HCT116 (cell line): ENCODE measurements at regions not wholly inside any gene's neighbourhood (a gene's known extent, or its start where the extent isn't known, plus 50 kb on each side); places are given as distances from the start of the nearest gene placed in this dataset.

Experiments
- ATAC-seq: fragments of 200-7000 bp; cut with Tn5 transposase; 2 replicates; pipeline ENCODE4 v1.9.1; 2020; ENCODE audit warnings: mild to moderate bottlenecking, moderate library complexity
- BruUV-seq: library from RNA; stranded (reverse); fragments of 400-500 nt; replicated peaks from 2 replicates; lab custom pipeline; 2021; lab: Mats Ljungman, UMichigan
- CTCF ChIA-PET: fragments of 300-600 bp; sonication (Branson Sonifier 250); formaldehyde crosslinking; loops from one replicate; lab custom pipeline; 2021; ENCODE audit warnings: antibody characterized with exemption; lab: Charles Lee
- POLR2A ChIA-PET: fragments of 300-600, 350-600 bp; sonication (Branson Sonifier 250); formaldehyde crosslinking; loops from one replicate; lab custom pipeline; 2021; ENCODE audit warnings: antibody characterized with exemption; lab: Charles Lee
- RAD21 ChIA-PET, 2 experiments: fragments of 300-600 bp; sonication (Branson Sonifier 250); formaldehyde crosslinking; loops; one replicate each; lab custom pipeline; 2023; ENCODE audit warnings: low total read pairs in 2 of 2; ENCODE audit not compliant: uncharacterized antibody in 2 of 2, unreplicated experiment in 2 of 2, low non-redundant PET in 1 of 2; lab: Charles Lee
- DNase-seq: peaks from one replicate; pipeline ENCODE4 v3.0.0-alpha.2; 2010; ENCODE audit warnings: low read depth, low spot score
- H2AFZ ChIP-seq: fragments of 200-600 bp; shearing (Covaris generic), sonication (generic); 2 replicates; pipeline ENCODE4 v1.6.1; 2017; ENCODE audit warnings: low read depth, mixed run types, mixed read lengths, antibody characterized with exemption, low read length; ENCODE audit not compliant: poor library complexity, severe bottlenecking
- H3K27ac ChIP-seq: 2 replicates; pipeline ENCODE4 v1.5.1; 2012; ENCODE audit warnings: low read depth, low read length
- H3K27me3 ChIP-seq: fragments of 200-600 bp; sonication (generic); 2 replicates; pipeline ENCODE4 v1.6.1; 2016; ENCODE audit warnings: mixed run types, low read length, mixed read lengths; ENCODE audit not compliant: insufficient read depth
- H3K36me3 ChIP-seq, 2 experiments: fragments of 200-500 bp in 1 of 2; fragments of 200-600 bp in 1 of 2; sonication (Bioruptor generic) in 1 of 2; sonication (generic) in 1 of 2; 2 replicates each; pipeline versions ENCODE4 v1.5.1 to v1.6.1; 2014 to 2016; ENCODE audit warnings: low read length in 2 of 2, inconsistent platforms in 1 of 2, mixed read lengths in 1 of 2, mixed run types in 1 of 2; ENCODE audit not compliant: insufficient read depth in 2 of 2, control insufficient read depth in 1 of 2
- H3K4me1 ChIP-seq, 2 experiments: fragments of 200-600 bp in 1 of 2; sonication (generic) in 1 of 2; 2 replicates each; pipeline versions ENCODE4 v1.5.1 to v1.6.1; 2012 to 2017; ENCODE audit warnings: low read length in 2 of 2, inconsistent platforms in 1 of 2, mild to moderate bottlenecking in 1 of 2, mixed read lengths in 1 of 2, mixed run types in 1 of 2, moderate library complexity in 1 of 2; ENCODE audit not compliant: insufficient read depth in 2 of 2, control insufficient read depth in 1 of 2
- H3K4me2 ChIP-seq: fragments of 200-600 bp; sonication (generic); 2 replicates; pipeline ENCODE4 v1.6.1; 2017; ENCODE audit warnings: mixed run types, low read length, mixed read lengths
- H3K4me3 ChIP-seq, 2 experiments: fragments of 200-600 bp in 1 of 2; sonication (generic) in 1 of 2; replicated peaks in 1 of 2; 2 replicates each; pipeline ENCODE4 v1.5.1; 2011 to 2016; ENCODE audit warnings: low read length in 2 of 2, control low read depth in 1 of 2, low read depth in 1 of 2, mild to moderate bottlenecking in 1 of 2, mixed read lengths in 1 of 2, mixed run types in 1 of 2
- H3K79me2 ChIP-seq: fragments of 200-600 bp; sonication (generic); 2 replicates; pipeline ENCODE4 v1.6.1; 2017; ENCODE audit warnings: mild to moderate bottlenecking, mixed run types, low read length, moderate library complexity, mixed read lengths; ENCODE audit not compliant: insufficient read depth
- H3K9ac ChIP-seq: fragments of 200-600 bp; sonication (generic); 2 replicates; pipeline ENCODE4 v1.6.1; 2016; ENCODE audit warnings: low read length, mixed read lengths
- H3K9me2 ChIP-seq: fragments of 200-600 bp; sonication (generic), shearing (Covaris generic); 2 replicates; pipeline ENCODE4 v1.6.1; 2017; ENCODE audit warnings: mixed run types, mild to moderate bottlenecking, moderate library complexity; ENCODE audit not compliant: insufficient read depth
- H3K9me3 ChIP-seq, 2 experiments: fragments of 200-500 bp in 1 of 2; fragments of 200-600 bp in 1 of 2; sonication (Bioruptor generic) in 1 of 2; sonication (generic) in 1 of 2; 2 replicates each; pipeline ENCODE4 v1.6.1; 2014 to 2017; ENCODE audit warnings: low read length in 2 of 2, mixed read lengths in 2 of 2, inconsistent platforms in 1 of 2, low read depth in 1 of 2, mild to moderate bottlenecking in 1 of 2, mixed run types in 1 of 2, moderate library complexity in 1 of 2; ENCODE audit not compliant: control insufficient read depth in 1 of 2, insufficient read depth in 1 of 2
- H4K20me1 ChIP-seq: fragments of 200-600 bp; sonication (generic), shearing (Covaris generic); 2 replicates; pipeline ENCODE4 v1.6.1; 2017; ENCODE audit warnings: mixed run types, mild to moderate bottlenecking, moderate library complexity; ENCODE audit not compliant: insufficient read depth
- CBX3 ChIP-seq: IDR thresholded peaks from 2 replicates; pipeline ENCODE4 v1.6.1; 2012; ENCODE audit warnings: low read depth
- CEBPB ChIP-seq: IDR thresholded peaks from 2 replicates; pipeline ENCODE4 v1.6.1; 2012; ENCODE audit warnings: low read depth
- EGR1 ChIP-seq: IDR thresholded peaks from 2 replicates; pipeline ENCODE4 v1.6.1; 2012; ENCODE audit warnings: low read depth
- ELF1 ChIP-seq: IDR thresholded peaks from 2 replicates; pipeline ENCODE4 v1.6.1; 2012; ENCODE audit warnings: low read depth, borderline replicate concordance
- EZH2 ChIP-seq: fragments of 200-600 bp; sonication (generic); IDR thresholded peaks from 2 replicates; pipeline ENCODE4 v1.6.1; 2017; ENCODE audit warnings: antibody characterized with exemption, mixed run types
- EZH2phosphoT487 ChIP-seq: fragments of 200-600 bp; IDR thresholded peaks from 2 replicates; pipeline ENCODE4 v1.6.1; 2018; ENCODE audit warnings: antibody characterized with exemption, borderline replicate concordance
- JUND ChIP-seq: IDR thresholded peaks from 2 replicates; pipeline ENCODE4 v1.6.1; 2012
- POLR2A ChIP-seq: IDR thresholded peaks from 2 replicates; pipeline ENCODE4 v1.7.0; 2011; ENCODE audit warnings: borderline replicate concordance; ENCODE audit not compliant: insufficient read depth, insufficient read length; ENCODE audit errors: extremely low read depth
- POLR2AphosphoS5 ChIP-seq: IDR thresholded peaks from 2 replicates; pipeline ENCODE4 v1.6.1; 2011; ENCODE audit warnings: mild to moderate bottlenecking, low read depth, low read length, moderate library complexity
- SP1 ChIP-seq: IDR thresholded peaks from 2 replicates; pipeline ENCODE4 v1.6.1; 2012; ENCODE audit warnings: low read depth
- YY1 ChIP-seq: IDR thresholded peaks from 2 replicates; pipeline ENCODE4 v1.6.1; 2011; ENCODE audit warnings: low read length, low read depth, moderate library complexity, mild to moderate bottlenecking; ENCODE audit not compliant: insufficient replicate concordance; ENCODE audit errors: extremely low read depth
- ZBTB33 ChIP-seq: IDR thresholded peaks from 2 replicates; pipeline ENCODE4 v1.6.1; 2011; ENCODE audit warnings: mild to moderate bottlenecking, low read length, moderate library complexity; ENCODE audit not compliant: insufficient replicate concordance; ENCODE audit errors: extremely low read depth
- ZFX ChIP-seq: fragments of 450-650 bp; IDR thresholded peaks from 2 replicates; pipeline ENCODE4 v1.6.1; 2017
- ZNF274 ChIP-seq: fragments of 200-500 bp; sonication (Bioruptor generic); IDR thresholded peaks from 2 replicates; pipeline ENCODE4 v1.6.1; 2014; ENCODE audit warnings: mild to moderate bottlenecking, low read depth, low read length, inconsistent platforms
- intact Hi-C: fragments of 100-400 bp; cut with micrococcal nuclease; formaldehyde crosslinking; loops from 2 replicates; pipeline ENCODE4 v1.10.0; 2022
- TF ChIP-seq, protein P1 (sequence below): IDR thresholded peaks from 2 replicates; pipeline ENCODE4 v1.6.1; 2012

GRCh38 chr1:4269330-4269729 lies 369.3 kb upstream of the C1orf174 start (continued):
- TF ChIP-seq SP1: no peak
- TF ChIP-seq, protein P1, sequence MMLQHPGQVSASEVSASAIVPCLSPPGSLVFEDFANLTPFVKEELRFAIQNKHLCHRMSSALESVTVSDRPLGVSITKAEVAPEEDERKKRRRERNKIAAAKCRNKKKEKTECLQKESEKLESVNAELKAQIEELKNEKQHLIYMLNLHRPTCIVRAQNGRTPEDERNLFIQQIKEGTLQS: no peak
- no peak for TF ChIP-seq ZBTB33
- TF ChIP-seq CBX3: no peak
- no peak for TF ChIP-seq JUND
- TF ChIP-seq, all 23 proteins: peak for 0

- H3K36me3 ChIP-seq: no peaks in the 10 kb centered on the region
- no peaks in the 10 kb centered on the region for H3K79me2 ChIP-seq
- intact Hi-C loops: no loop called here
- H3K9ac ChIP-seq: no peak overlapping the region
- no peak overlapping the region for H3K4me2 ChIP-seq
- no peaks in the 10 kb centered on the region for H3K27me3 ChIP-seq
- no peak overlapping the region for H2AFZ ChIP-seq
- ChIA-PET CTCF (no interaction called here), RAD21 (no interaction called here), POLR2A (no interaction called here)
- DNase-seq (no peak), ATAC-seq (no peak)
- H3K9me3 ChIP-seq: no peaks in the 10 kb centered on the region
- H3K27ac ChIP-seq: no peak overlapping the region
- no peak overlapping the region for H3K4me3 ChIP-seq
- no peaks in the 10 kb centered on the region for H4K20me1 ChIP-seq
- TF ChIP-seq, protein P1: no peak
- TF ChIP-seq CEBPB (no peak), POLR2AphosphoS5 (no peak), CBX3 (no peak), YY1 (no peak), EZH2 (no peak), POLR2A (no peak), ZFX (no peak), ZNF274 (no peak), EGR1 (no peak), ELF1 (no peak), EZH2phosphoT487 (no peak)
- no peaks in the 10 kb centered on the region for H3K9me2 ChIP-seq
- no TSS peak for BruUV-seq
- H3K4me1 ChIP-seq: no peaks in the 10 kb centered on the region
Measured at GRCh38 chr1:4269952-4270570, 370.0 kb upstream of the C1orf174 start.
